ENCODE measurements at regions not wholly inside any gene's neighbourhood (a gene's known extent, or its start where the extent isn't known, plus 50 kb on each side); places are given as distances from the start of the nearest gene placed in this dataset.

GRCh38 chr5:27511061-27511460 is 472.7 kb upstream of the CDH9 start:
- no peak for TF ChIP-seq CTCF (IDR thresholded peaks at IDR 0.05; ENCODE audit: extremely low read depth, insufficient read depth, missing control alignments)
- DNase-seq (ENCODE audit: low spot score): no peak
- in situ Hi-C loops (cut with MboI; ENCODE audit: low pct_unique_long_range_greater_than_20kb, low sequenced_read_pairs, unreplicated experiment): no loop called here

- no peak for DNase-seq (ENCODE audit: low spot score)
- in situ Hi-C loops (cut with MboI; ENCODE audit: low pct_unique_long_range_greater_than_20kb, low sequenced_read_pairs, unreplicated experiment): no loop called here
- no peak for TF ChIP-seq CTCF (IDR thresholded peaks at IDR 0.05; ENCODE audit: extremely low read depth, insufficient read depth, missing control alignments)
Measured at GRCh38 chr5:27503813-27504212, 465.4 kb upstream of the CDH9 start.

- in situ Hi-C loops (cut with MboI; ENCODE audit: low pct_unique_long_range_greater_than_20kb, low sequenced_read_pairs, unreplicated experiment): no loop called here
- DNase-seq (ENCODE audit: low spot score): no peak
- TF ChIP-seq CTCF (IDR thresholded peaks at IDR 0.05; ENCODE audit: extremely low read depth, insufficient read depth, missing control alignments): no peak
Measured at GRCh38 chr5:27502236-27502635, 463.9 kb upstream of the CDH9 start.

GRCh38 chr5:27497491-27497890 is 459.1 kb upstream of the CDH9 start:
- in situ Hi-C loops (cut with MboI; ENCODE audit: low pct_unique_long_range_greater_than_20kb, low sequenced_read_pairs, unreplicated experiment): no loop called here
- no peak for DNase-seq (ENCODE audit: low spot score)

GRCh38 chr5:27494887-27495286 is 456.5 kb upstream of the CDH9 start:
- in situ Hi-C loops (cut with MboI; ENCODE audit: low pct_unique_long_range_greater_than_20kb, low sequenced_read_pairs, unreplicated experiment): no loop called here
- no peak for DNase-seq (ENCODE audit: low spot score)
- no peak for TF ChIP-seq CTCF (IDR thresholded peaks at IDR 0.05; ENCODE audit: extremely low read depth, insufficient read depth, missing control alignments)

More at GRCh38 chr5:27497491-27497890, 459.1 kb upstream of the CDH9 start:
- TF ChIP-seq CTCF (IDR thresholded peaks at IDR 0.05; ENCODE audit: extremely low read depth, insufficient read depth, missing control alignments): no peak

GRCh38 chr5:27491746-27492439 is 453.5 kb upstream of the CDH9 start:
- TF ChIP-seq CTCF (IDR thresholded peaks at IDR 0.05; ENCODE audit: extremely low read depth, insufficient read depth, missing control alignments): no peak
- in situ Hi-C loops (cut with MboI; ENCODE audit: low pct_unique_long_range_greater_than_20kb, low sequenced_read_pairs, unreplicated experiment): no loop called here
- no peak for DNase-seq (ENCODE audit: low spot score)
